ENCODE measurements at regions not wholly inside any gene's neighbourhood (a gene's known extent, or its start where the extent isn't known, plus 50 kb on each side); places are given as distances from the start of the nearest gene placed in this dataset.

DNA sequence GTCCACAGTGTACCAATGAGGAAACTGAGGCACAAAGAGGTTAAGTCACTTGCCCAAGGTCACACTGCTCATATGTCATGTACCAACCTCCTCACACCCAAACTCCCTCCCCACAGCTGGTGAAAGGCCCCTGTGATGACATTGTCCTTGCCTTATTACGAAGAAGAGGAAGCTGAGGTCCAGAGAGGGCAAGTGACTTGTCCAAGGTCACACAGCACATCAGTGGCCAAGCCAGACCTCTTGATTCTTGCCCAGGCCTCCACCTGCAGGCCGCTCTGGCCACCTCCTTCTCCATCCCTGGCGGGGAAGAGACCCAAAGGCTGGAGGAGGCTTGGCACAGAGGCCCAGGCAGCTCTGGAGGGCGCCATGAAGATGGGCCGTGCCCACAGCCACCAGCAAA, 492.4 kb downstream of the PTPRU start:
- Histone ChIP-seq H3K4me3 (no peak overlapping the region), H3K27ac (no peak overlapping the region), H3K27me3 (replicated peaks in 1 of 7) (peaks cover 0 to 35% (median 0%) of the 10 kb centered on the region in 7 donors), H3K9me3 (no peaks in the 10 kb centered on the region), H3K4me1 (no peaks in the 10 kb centered on the region), H3K36me3 (no peaks in the 10 kb centered on the region)
- WGBS, 5 donors: 76 to 88% (median 84%) methylated on average over 5 of the region's 5 CpGs
- no peak for DNase-seq
- intact Hi-C loops (cut with DNase I; ENCODE audit: low total_unique reads): no loop called here
- TF ChIP-seq POLR2AphosphoS5 (IDR thresholded peaks at IDR 0.05) (no peak), CTCF (IDR thresholded peaks at IDR 0.05 in 8 of 11, conservative IDR thresholded peaks at IDR 0.05 in 3 of 11) (no peak), POLR2A (IDR thresholded peaks at IDR 0.05) (no peak)

GRCh38 chr1:29725262-29725661, 488.9 kb downstream of the PTPRU start:
- TF ChIP-seq CTCF (IDR thresholded peaks at IDR 0.05 in 8 of 11, conservative IDR thresholded peaks at IDR 0.05 in 3 of 11): no peak
- TF ChIP-seq POLR2AphosphoS5 (IDR thresholded peaks at IDR 0.05): no peak
- no peak for TF ChIP-seq POLR2A (IDR thresholded peaks at IDR 0.05)
- Histone ChIP-seq H3K36me3 (no peaks in the 10 kb centered on the region), H3K9me3 (peaks cover 0 to 26% (median 18%) of the 10 kb centered on the region in 8 donors), H3K27ac (no peak overlapping the region), H3K27me3 (replicated peaks in 1 of 7) (peaks cover 0 to 27% (median 0%) of the 10 kb centered on the region in 7 donors), H3K4me1 (no peaks in the 10 kb centered on the region), H3K4me3 (no peak overlapping the region)
- intact Hi-C loops (cut with DNase I; ENCODE audit: low total_unique reads): no loop called here
- no peak for DNase-seq
- 87 to 96% (median 92%) methylated on average over 1 of the region's 1 CpG for WGBS, 5 donors

- H3K27ac ChIP-seq: no peak overlapping the region
- H3K4me3 ChIP-seq: no peak overlapping the region
- TF ChIP-seq POLR2A (IDR thresholded peaks at IDR 0.05) (no peak), POLR2AphosphoS5 (IDR thresholded peaks at IDR 0.05) (no peak)
- intact Hi-C loops (cut with DNase I; ENCODE audit: low total_unique reads): no loop called here
- peaks cover 0 to 37% (median 26%) of the 10 kb centered on the region in 8 donors for H3K9me3 ChIP-seq
- peaks cover 0 to 34% (median 0%) of the 10 kb centered on the region in 7 donors for H3K27me3 ChIP-seq (replicated peaks in 1 of 7)
- no peaks in the 10 kb centered on the region for H3K4me1 ChIP-seq
- no peak for DNase-seq
- no peaks in the 10 kb centered on the region for H3K36me3 ChIP-seq
Measured at GRCh38 chr1:29722598-29722997, 486.3 kb downstream of the PTPRU start.

- no peaks in the 10 kb centered on the region for H3K36me3 ChIP-seq
- no peak overlapping the region for H3K4me3 ChIP-seq
- 48 to 63% (median 55%) methylated on average over 4 of the region's 4 CpGs for WGBS, 5 donors
- H3K27ac ChIP-seq: no peak overlapping the region
- no peak for DNase-seq
- H3K4me1 ChIP-seq: no peaks in the 10 kb centered on the region
- no peak for TF ChIP-seq POLR2A (IDR thresholded peaks at IDR 0.05)
- no peak for TF ChIP-seq CTCF (IDR thresholded peaks at IDR 0.05 in 8 of 11, conservative IDR thresholded peaks at IDR 0.05 in 3 of 11)
- no peak for TF ChIP-seq POLR2AphosphoS5 (IDR thresholded peaks at IDR 0.05)
- H3K9me3 ChIP-seq: peaks cover 0 to 53% (median 36%) of the 10 kb centered on the region in 8 donors
- intact Hi-C loops (cut with DNase I; ENCODE audit: low total_unique reads): no loop called here
- H3K27me3 ChIP-seq (replicated peaks in 1 of 7): peaks cover 0 to 20% (median 0%) of the 10 kb centered on the region in 7 donors
Measured at GRCh38 chr1:29719253-29719652, 482.9 kb downstream of the PTPRU start.

- TF ChIP-seq CTCF (IDR thresholded peaks at IDR 0.05 in 8 of 11, conservative IDR thresholded peaks at IDR 0.05 in 3 of 11) (no peak), POLR2A (IDR thresholded peaks at IDR 0.05) (no peak), POLR2AphosphoS5 (IDR thresholded peaks at IDR 0.05) (no peak)
- DNase-seq: no peak
- Histone ChIP-seq H3K4me1 (no peaks in the 10 kb centered on the region), H3K9me3 (peaks cover 0 to 53% (median 36%) of the 10 kb centered on the region in 8 donors), H3K27ac (no peak overlapping the region), H3K36me3 (no peaks in the 10 kb centered on the region), H3K27me3 (replicated peaks in 1 of 7) (peaks cover 0 to 20% (median 0%) of the 10 kb centered on the region in 7 donors), H3K4me3 (no peak overlapping the region)
- intact Hi-C loops (cut with DNase I; ENCODE audit: low total_unique reads): no loop called here
Measured at GRCh38 chr1:29718791-29719190, 482.5 kb downstream of the PTPRU start.

Data from spleen (tissue), 11 donors.